GM23338 (cell line): ENCODE measurements at regions not wholly inside any gene's neighbourhood (a gene's known extent, or its start where the extent isn't known, plus 50 kb on each side); places are given as distances from the start of the nearest gene placed in this dataset.

Source experiments
- ATAC-seq: fragments of 200-7000 bp; cut with Tn5 transposase; 3 replicates; pipeline ENCODE4 v1.9.1; 2020
- DNase-seq: peaks from one replicate; pipeline ENCODE4 v3.0.0-alpha.2; 2015; ENCODE audit warnings: low spot score
- H2AFZ ChIP-seq: fragments of 200-600 bp; sonication (generic); 2 replicates; pipeline ENCODE4 v1.8.0; 2016; ENCODE audit warnings: antibody characterized with exemption, mild to moderate bottlenecking, moderate library complexity
- H3F3A ChIP-seq: fragments of 200-600 bp; sonication (generic); replicated peaks from 2 replicates; pipeline ENCODE4 v1.8.0; 2017; ENCODE audit warnings: antibody characterized with exemption, mixed run types, low read depth
- H3K27ac ChIP-seq: fragments of 200-600 bp; sonication (generic); 2 replicates; pipeline ENCODE4 v1.6.1; 2016; ENCODE audit warnings: low read depth
- H3K27me3 ChIP-seq: fragments of 200-600 bp; sonication (generic); 2 replicates; pipeline ENCODE4 v1.8.0; 2016; ENCODE audit warnings: mild to moderate bottlenecking, mixed run types, moderate library complexity; ENCODE audit not compliant: insufficient read depth
- H3K36me3 ChIP-seq: fragments of 200-600 bp; sonication (generic); 2 replicates; pipeline ENCODE4 v1.8.0; 2016; ENCODE audit warnings: mild to moderate bottlenecking; ENCODE audit not compliant: insufficient read depth
- H3K4me1 ChIP-seq: fragments of 200-600 bp; sonication (generic); 2 replicates; pipeline ENCODE4 v1.8.0; 2016; ENCODE audit warnings: mild to moderate bottlenecking, moderate library complexity; ENCODE audit not compliant: insufficient read depth
- H3K4me2 ChIP-seq: fragments of 200-600 bp; sonication (generic); 2 replicates; pipeline ENCODE4 v1.7.1; 2017; ENCODE audit warnings: mixed run types
- H3K4me3 ChIP-seq: fragments of 200-600 bp; sonication (generic); 2 replicates; pipeline ENCODE4 v1.6.1; 2016; ENCODE audit warnings: mixed run types
- H3K79me2 ChIP-seq: fragments of 200-600 bp; sonication (generic); replicated peaks from 2 replicates; pipeline ENCODE4 v1.8.0; 2017; ENCODE audit warnings: mild to moderate bottlenecking; ENCODE audit not compliant: insufficient read depth
- H3K9me2 ChIP-seq: fragments of 200-600 bp; sonication (generic); 2 replicates; pipeline ENCODE4 v1.8.0; 2017; ENCODE audit not compliant: insufficient read depth
- H4K20me1 ChIP-seq: fragments of 200-600 bp; sonication (generic); replicated peaks from 2 replicates; pipeline ENCODE4 v1.8.0; 2017; ENCODE audit warnings: mild to moderate bottlenecking; ENCODE audit not compliant: insufficient read depth
- H3K27ac Mint-ChIP-seq: 2 replicates; pipeline ENCODE4 v1.8.0; 2020; ENCODE audit warnings: inconsistent platforms, mild to moderate bottlenecking, moderate library complexity, mixed read lengths
- H3K27me3 Mint-ChIP-seq: 3 replicates; pipeline ENCODE4 v1.8.0; 2022; ENCODE audit warnings: low read depth, mild to moderate bottlenecking, moderate library complexity, mixed read lengths, inconsistent platforms; ENCODE audit not compliant: insufficient read depth, poor library complexity
- H3K36me3 Mint-ChIP-seq: 3 replicates; pipeline ENCODE4 v1.8.0; 2021; ENCODE audit warnings: low read depth, mild to moderate bottlenecking, inconsistent platforms, moderate library complexity, mixed read lengths
- H3K4me1 Mint-ChIP-seq: 3 replicates; pipeline ENCODE4 v1.8.0; 2020; ENCODE audit warnings: mild to moderate bottlenecking, inconsistent platforms, mixed read lengths
- H3K4me3 Mint-ChIP-seq: 3 replicates; pipeline ENCODE4 v1.8.0; 2021; ENCODE audit warnings: moderate library complexity, mild to moderate bottlenecking, inconsistent platforms, mixed read lengths
- H3K9me3 Mint-ChIP-seq: 3 replicates; pipeline ENCODE4 v1.8.0; 2020; ENCODE audit warnings: moderate library complexity, mild to moderate bottlenecking, inconsistent platforms, mixed read lengths
- CREB1 ChIP-seq: fragments of 250-450 bp; sonication (Bioruptor Pico); IDR thresholded peaks from 2 replicates; pipeline ENCODE4 v1.5.0; 2020; ENCODE audit warnings: low read depth, mild to moderate bottlenecking, moderate library complexity
- CTCF ChIP-seq, 2 experiments: fragments of 200-600 bp in 1 of 2; sonication (generic) in 1 of 2; conservative IDR thresholded peaks; 2 replicates each; pipeline versions ENCODE4 v1.5.1 to v1.6.1; 2016 to 2017; ENCODE audit warnings: antibody characterized with exemption in 2 of 2, low read depth in 2 of 2, mild to moderate bottlenecking in 2 of 2, moderate library complexity in 1 of 2
- ETS1 ChIP-seq: IDR thresholded peaks from 2 replicates; pipeline ENCODE4 v1.6.1; 2016; ENCODE audit warnings: antibody characterized with exemption
- EZH2 ChIP-seq: fragments of 200-600 bp; sonication (generic); IDR thresholded peaks from one replicate; pipeline ENCODE4 v1.8.0; 2017; ENCODE audit warnings: antibody characterized with exemption, mild to moderate bottlenecking, low read depth; ENCODE audit not compliant: unreplicated experiment
- EZH2phosphoT487 ChIP-seq: fragments of 200-600 bp; sonication (generic); IDR thresholded peaks from one replicate; pipeline ENCODE4 v1.8.1; 2018; ENCODE audit warnings: antibody characterized with exemption; ENCODE audit not compliant: unreplicated experiment
- JUNB ChIP-seq: IDR thresholded peaks from one replicate; pipeline ENCODE4 v1.6.1; 2016; ENCODE audit warnings: antibody characterized with exemption; ENCODE audit not compliant: unreplicated experiment
- NANOG ChIP-seq: IDR thresholded peaks from 2 replicates; pipeline ENCODE4 v1.6.1; 2016; ENCODE audit warnings: antibody characterized with exemption, borderline replicate concordance
- POLR2AphosphoS5 ChIP-seq: IDR thresholded peaks from 2 replicates; pipeline ENCODE4 v1.6.1; 2016; ENCODE audit warnings: antibody characterized with exemption, low read depth
- REST ChIP-seq: IDR thresholded peaks from one replicate; pipeline ENCODE4 v1.6.1; 2018; ENCODE audit warnings: antibody characterized with exemption; ENCODE audit not compliant: unreplicated experiment
- STAT1 ChIP-seq: IDR thresholded peaks from one replicate; pipeline ENCODE4 v1.6.1; 2016; ENCODE audit warnings: antibody characterized with exemption; ENCODE audit not compliant: unreplicated experiment
- ZNF114 ChIP-seq: fragments of 250-450 bp; sonication (Bioruptor Pico); IDR thresholded peaks from 2 replicates; pipeline ENCODE4 v1.5.0; 2020; ENCODE audit warnings: mild to moderate bottlenecking, moderate library complexity
- ZNF331 ChIP-seq: fragments of 250-450 bp; sonication (Bioruptor Pico); IDR thresholded peaks from 2 replicates; pipeline ENCODE4 v1.5.0; 2020; ENCODE audit warnings: low read depth, mild to moderate bottlenecking, moderate library complexity
- ZNF462 ChIP-seq: fragments of 250-450 bp; sonication (Bioruptor Pico); IDR thresholded peaks from 2 replicates; pipeline ENCODE4 v1.5.0; 2020; ENCODE audit warnings: mild to moderate bottlenecking, moderate library complexity

GRCh38 chr20:48490961-48491831, 336.6 kb downstream of the PREX1 start:
- Histone ChIP-seq H3K36me3 (no peaks in the 10 kb centered on the region), H3K27me3 (no peaks in the 10 kb centered on the region), H3K4me1 (no peaks in the 10 kb centered on the region), H2AFZ (no peak overlapping the region), H3K4me3 (no peak overlapping the region), H3K79me2 (no peaks in the 10 kb centered on the region), H3F3A (no peaks in the 10 kb centered on the region), H3K4me2 (no peak overlapping the region), H4K20me1 (no peaks in the 10 kb centered on the region), H3K27ac (no peak overlapping the region), H3K9me2 (no peaks in the 10 kb centered on the region)
- Mint-ChIP-seq H3K27ac (peak overlapping the region; percentile 6; the same call in 1 of the 2 replicates), H3K4me3 (no peak overlapping the region), H3K27me3 (peaks cover 2% of the 10 kb centered on the region), H3K36me3 (no peaks in the 10 kb centered on the region), H3K9me3 (no peaks in the 10 kb centered on the region), H3K4me1 (peaks cover 3% of the 10 kb centered on the region)
- DNase-seq: no peak
- no peak for ATAC-seq
- TF ChIP-seq REST (no peak), CREB1 (CRISPR knock-in tag) (no peak), ZNF114 (no peak), EZH2phosphoT487 (no peak), CTCF (conservative IDR thresholded peaks at IDR 0.05; ENCODE audit: low read depth in 2 of 2) (no peak), ZNF462 (CRISPR knock-in tag) (no peak), STAT1 (no peak), JUNB (no peak), ZNF331 (no peak), NANOG (no peak), ETS1 (no peak), EZH2 (no peak), POLR2AphosphoS5 (no peak)
